Naive thymus-derived CD8-positive, alpha-beta T cell (primary cell): ENCODE measurements at regions not wholly inside any gene's neighbourhood (a gene's known extent, or its start where the extent isn't known, plus 50 kb on each side); places are given as distances from the start of the nearest gene placed in this dataset.
"Not testable (repeated sequence)": the region's sequence is repeated elsewhere in the genome, so short reads cannot be mapped to it uniquely, and the experiment has no call there.

ENCODE experiments used
- ATAC-seq, 2 donors: fragments of 150-1000 bp; cut with Tn5 transposase in 1 of 2; sonication (Bioruptor Pico), chemical (Tn5 transposase) in 1 of 2; 1 replicate in 1 of 2; 2 replicates in 1 of 2; pipeline ENCODE4 v1.10.0; 2021; ENCODE audit warnings: mild to moderate bottlenecking in 2 of 2, moderate library complexity in 2 of 2
- POLR2A ChIA-PET: fragments of 350-600 bp; sonication (Branson Sonifier 250); formaldehyde crosslinking; loops from one replicate; lab custom pipeline; 2021; ENCODE audit warnings: antibody characterized with exemption; lab: Charles Lee
- DNase-seq, 10 donors: peaks; one replicate each; pipeline versions ENCODE4 v3.0.0 to v3.0.0-alpha.2; 2020 to 2022
- H3K27ac Mint-ChIP-seq, 10 donors: one replicate each; pipeline ENCODE4 v1.8.0; 2020 to 2022; ENCODE audit warnings: mild to moderate bottlenecking in 10 of 10, mixed read lengths in 10 of 10, moderate library complexity in 4 of 10, inconsistent platforms in 1 of 10
- H3K27me3 Mint-ChIP-seq, 5 donors: one replicate each; pipeline ENCODE4 v1.8.0; 2021 to 2022; ENCODE audit warnings: mixed read lengths in 5 of 5
- H3K36me3 Mint-ChIP-seq, 3 donors: one replicate each; pipeline ENCODE4 v1.8.0; 2020 to 2022; ENCODE audit warnings: mixed read lengths in 3 of 3, mild to moderate bottlenecking in 2 of 3, inconsistent platforms in 1 of 3
- H3K4me1 Mint-ChIP-seq, 4 donors: one replicate each; pipeline ENCODE4 v1.8.0; 2021 to 2022; ENCODE audit warnings: mixed read lengths in 4 of 4
- H3K4me3 Mint-ChIP-seq, 10 donors: one replicate each; pipeline ENCODE4 v1.8.0; 2020 to 2022; ENCODE audit warnings: mild to moderate bottlenecking in 10 of 10, mixed read lengths in 10 of 10, moderate library complexity in 6 of 10, inconsistent platforms in 1 of 10
- H3K9me3 Mint-ChIP-seq, 9 donors: one replicate each; pipeline ENCODE4 v1.8.0; 2020 to 2022; ENCODE audit warnings: mixed read lengths in 9 of 9, mild to moderate bottlenecking in 3 of 9, inconsistent platforms in 1 of 9, moderate library complexity in 1 of 9

DNA sequence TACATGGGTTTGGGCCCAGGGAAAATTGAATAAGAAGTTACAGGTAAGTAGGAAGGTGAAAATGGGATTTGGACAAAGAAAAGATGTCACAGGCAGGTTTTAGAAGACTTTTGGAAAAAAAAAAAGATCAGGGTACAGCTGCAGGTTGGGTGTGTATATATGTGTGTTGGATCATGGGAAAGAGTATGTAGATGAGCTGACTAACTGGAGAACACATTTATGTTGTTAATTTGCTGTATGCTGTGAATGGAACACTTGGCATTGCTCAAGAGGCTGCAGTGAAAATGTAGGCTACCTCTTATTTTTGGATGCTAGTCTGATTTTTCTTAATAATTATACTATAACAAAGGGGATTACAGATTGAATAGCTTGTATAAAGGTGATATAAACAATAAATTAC is 577.7 kb upstream of the USP24 start:
- Mint-ChIP-seq H3K9me3 (peaks cover 0 to 17% (median 3%) of the 10 kb centered on the region in 9 donors), H3K27ac (no peak overlapping the region), H3K36me3 (no peaks in the 10 kb centered on the region), H3K4me3 (no peak overlapping the region), H3K27me3 (peaks cover 0 to 16% (median 0%) of the 10 kb centered on the region in 5 donors), H3K4me1 (no peaks in the 10 kb centered on the region)
- POLR2A ChIA-PET: no interaction called here
- DNase-seq (no peak), ATAC-seq (no peak)

DNA sequence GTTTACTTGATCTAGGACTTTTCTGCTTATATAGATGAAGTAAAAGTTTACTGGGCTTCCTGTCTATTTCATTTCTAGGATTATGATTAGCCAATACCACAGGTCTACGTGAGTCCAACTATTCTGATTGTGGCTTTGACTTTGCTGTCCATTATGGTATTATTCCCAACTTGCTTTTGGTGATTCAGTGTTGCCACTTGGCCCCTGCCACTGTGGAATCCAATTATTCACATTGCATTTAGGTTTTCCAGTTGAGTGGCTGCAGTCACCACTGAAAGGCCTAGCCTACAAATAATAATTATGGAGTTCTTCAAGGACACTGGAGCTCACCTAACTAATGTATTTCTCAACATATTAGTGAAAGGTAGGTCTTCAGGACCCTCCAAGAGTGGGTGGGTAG is 574.3 kb upstream of the USP24 start:
- Mint-ChIP-seq H3K4me1 (no peaks in the 10 kb centered on the region), H3K27ac (no peak overlapping the region), H3K9me3 (peaks cover 0 to 3% (median 0%) of the 10 kb centered on the region in 9 donors), H3K4me3 (no peak overlapping the region), H3K27me3 (peaks cover 0 to 20% (median 0%) of the 10 kb centered on the region in 5 donors), H3K36me3 (no peaks in the 10 kb centered on the region)
- DNase-seq (no peak), ATAC-seq (no peak)
- POLR2A ChIA-PET: no interaction called here

DNA sequence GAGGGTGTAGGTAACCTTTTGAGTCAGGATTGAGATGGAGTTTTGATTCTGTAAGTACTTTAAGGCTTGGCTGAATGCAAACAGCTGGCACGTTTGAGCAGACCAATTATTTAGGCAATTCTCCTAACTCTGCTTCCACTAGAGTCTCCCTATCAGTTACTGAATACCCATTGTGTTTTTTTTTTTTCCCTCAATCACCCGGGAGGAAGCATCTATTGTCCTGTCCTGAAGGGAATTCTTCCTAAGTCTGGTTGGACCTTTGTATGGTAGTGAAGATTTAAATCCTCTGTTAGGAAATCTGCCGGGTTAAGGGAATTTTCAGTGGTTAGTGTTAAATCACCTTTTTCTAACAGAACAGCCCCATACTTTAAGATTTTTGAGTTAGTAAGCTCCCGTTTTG is 571.2 kb upstream of the USP24 start:
- POLR2A ChIA-PET: no interaction called here
- Mint-ChIP-seq H3K4me3 (no peak overlapping the region), H3K9me3 (peaks cover 0 to 7% (median 0%) of the 10 kb centered on the region in 9 donors), H3K27me3 (peaks cover 0 to 24% (median 2%) of the 10 kb centered on the region in 5 donors), H3K27ac (no peak overlapping the region), H3K4me1 (no peaks in the 10 kb centered on the region), H3K36me3 (no peaks in the 10 kb centered on the region)
- ATAC-seq (no peak), DNase-seq (no peak)

DNA sequence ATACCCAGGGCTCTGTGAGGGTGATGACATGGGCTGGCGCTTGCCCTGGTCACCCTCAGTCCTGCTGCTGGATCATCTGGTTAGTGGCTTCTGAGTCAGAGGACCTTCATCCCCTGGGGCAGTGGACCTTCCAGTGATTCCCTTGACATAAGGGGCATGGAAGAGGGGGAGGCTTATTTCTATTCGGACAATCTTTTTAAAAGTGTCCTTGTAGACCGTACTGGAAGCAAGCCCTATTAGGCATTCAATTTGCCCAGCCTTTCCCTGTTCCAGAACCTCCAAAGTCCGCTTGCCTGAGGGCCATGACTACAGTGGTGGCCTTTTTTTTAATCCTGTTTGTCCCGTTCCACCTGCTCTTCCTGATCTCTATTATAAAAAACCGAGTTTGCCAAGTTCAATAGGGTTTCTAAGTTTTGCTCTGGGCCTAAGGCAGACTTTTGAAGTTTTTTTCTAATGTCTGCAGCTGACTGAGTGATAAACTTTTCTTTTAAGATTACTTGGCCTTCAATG is 569.8 kb upstream of the USP24 start:
- H3K4me3 Mint-ChIP-seq, H3K9me3 Mint-ChIP-seq, H3K36me3 Mint-ChIP-seq, ATAC-seq, POLR2A ChIA-PET, H3K4me1 Mint-ChIP-seq, DNase-seq, H3K27ac Mint-ChIP-seq: not testable (repeated sequence)
- peaks cover 0 to 29% (median 5%) of the 10 kb centered on the region in 5 donors for H3K27me3 Mint-ChIP-seq

DNA sequence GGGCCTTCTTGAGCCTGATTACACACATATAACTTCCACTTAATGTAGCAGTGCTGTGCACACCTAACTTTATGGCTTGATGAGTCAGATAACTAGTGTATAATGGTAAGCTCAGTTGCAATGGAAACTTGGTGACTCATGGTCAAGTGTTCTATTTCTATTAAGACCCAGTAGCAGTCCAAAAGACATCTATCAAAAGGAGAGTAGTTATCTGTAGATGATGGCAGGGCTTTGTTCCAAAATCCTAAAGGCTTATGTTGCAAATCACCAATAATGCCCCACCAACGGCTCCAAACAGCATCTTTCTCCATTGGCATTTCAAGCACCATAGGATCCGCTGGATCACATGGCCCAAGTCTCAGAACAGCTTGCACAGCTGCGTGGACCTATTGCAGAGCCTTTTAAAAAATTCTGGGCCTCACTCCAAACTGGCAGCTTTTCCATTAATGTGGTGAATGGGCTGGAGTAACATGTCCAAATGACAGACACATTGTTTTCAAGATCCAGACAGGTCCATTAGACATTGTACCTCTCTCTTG is 566.8 kb upstream of the USP24 start:
- Mint-ChIP-seq H3K4me1 (no peaks in the 10 kb centered on the region), H3K36me3 (no peaks in the 10 kb centered on the region), H3K27me3 (peaks cover 0 to 23% (median 5%) of the 10 kb centered on the region in 5 donors), H3K27ac (no peak overlapping the region), H3K4me3 (no peak overlapping the region), H3K9me3 (peaks cover 0 to 7% (median 0%) of the 10 kb centered on the region in 9 donors)
- POLR2A ChIA-PET: no interaction called here
- ATAC-seq (no peak), DNase-seq (no peak)

DNA sequence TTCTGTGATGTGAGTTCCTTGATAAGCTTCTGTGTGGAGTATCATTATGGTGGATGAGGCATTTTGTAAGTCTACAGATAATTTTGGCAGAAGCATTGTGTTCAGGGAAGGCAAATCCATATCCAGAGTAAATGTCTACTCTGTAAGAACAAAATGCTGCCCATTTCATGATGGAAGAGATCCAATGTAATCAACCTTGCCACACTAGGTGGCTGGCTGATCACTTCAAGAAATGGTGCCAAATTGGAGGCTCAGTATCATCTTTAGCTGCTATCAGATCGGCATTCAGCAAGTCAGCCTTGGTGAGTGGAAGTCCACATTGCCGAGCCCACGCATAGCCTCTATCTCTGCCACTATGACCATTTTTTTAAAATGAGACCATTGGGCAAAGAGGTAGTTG is 565.8 kb upstream of the USP24 start:
- POLR2A ChIA-PET: no interaction called here

DNA sequence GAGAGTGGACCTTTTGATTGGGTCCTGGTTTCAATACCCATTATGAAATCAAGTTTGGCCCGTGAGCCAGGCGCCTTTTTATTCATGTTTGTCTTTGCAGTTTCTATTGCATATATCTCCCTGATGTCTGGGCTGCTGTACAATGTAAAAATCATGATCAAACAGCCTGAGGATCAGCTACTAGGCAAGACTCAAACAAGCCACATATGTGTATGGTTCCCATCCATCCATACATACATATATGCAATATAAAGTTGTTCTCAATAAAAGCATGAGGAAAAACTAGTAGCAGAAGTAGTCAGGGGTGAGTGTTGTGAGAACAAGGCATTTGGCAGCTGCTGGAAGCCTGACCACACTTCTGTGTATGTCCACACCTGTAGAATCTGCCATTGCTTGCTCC is 562.4 kb upstream of the USP24 start:
- H3K27ac Mint-ChIP-seq: no peak overlapping the region
- no peaks in the 10 kb centered on the region for H3K4me1 Mint-ChIP-seq
- peaks cover 0 to 4% (median 2%) of the 10 kb centered on the region in 9 donors for H3K9me3 Mint-ChIP-seq
- H3K4me3 Mint-ChIP-seq: no peak overlapping the region
- no peaks in the 10 kb centered on the region for H3K36me3 Mint-ChIP-seq
- H3K27me3 Mint-ChIP-seq: peaks cover 0 to 9% (median 4%) of the 10 kb centered on the region in 5 donors
- DNase-seq (no peak), ATAC-seq (no peak)
- POLR2A ChIA-PET: no interaction called here

More for the DNA sequence above, 565.8 kb upstream of the USP24 start:
- no peak overlapping the region for H3K27ac Mint-ChIP-seq
- H3K27me3 Mint-ChIP-seq: peaks cover 0 to 18% (median 5%) of the 10 kb centered on the region in 5 donors
- H3K4me3 Mint-ChIP-seq: no peak overlapping the region
- ATAC-seq: no peak
- no peaks in the 10 kb centered on the region for H3K4me1 Mint-ChIP-seq
- H3K36me3 Mint-ChIP-seq: no peaks in the 10 kb centered on the region
- peaks cover 0 to 7% (median 0%) of the 10 kb centered on the region in 9 donors for H3K9me3 Mint-ChIP-seq
- DNase-seq: no peak

DNA sequence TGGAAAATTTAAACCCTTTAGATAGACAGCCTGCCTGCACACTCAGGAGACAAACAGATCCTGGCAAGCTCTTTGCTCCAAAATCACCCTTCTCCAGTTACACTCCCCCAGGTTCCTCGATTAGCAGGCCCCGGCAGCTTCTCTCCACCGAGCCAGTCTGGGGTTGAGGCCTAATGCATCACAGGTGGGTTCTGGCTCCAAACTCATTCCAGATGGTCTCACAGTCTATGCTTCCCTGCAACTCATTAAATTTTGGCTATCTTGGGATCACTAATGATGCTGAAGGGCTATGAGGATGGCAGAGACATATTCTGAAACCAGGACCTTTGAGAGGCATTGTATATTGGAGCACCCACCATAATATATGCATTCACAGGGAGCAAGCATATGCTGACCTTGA is 559.8 kb upstream of the USP24 start:
- ATAC-seq: no peak
- no peak overlapping the region for H3K4me3 Mint-ChIP-seq
- POLR2A ChIA-PET: no interaction called here
- H3K27ac Mint-ChIP-seq: no peak overlapping the region
- no peak for DNase-seq
- H3K36me3 Mint-ChIP-seq: no peaks in the 10 kb centered on the region
- H3K27me3 Mint-ChIP-seq: peaks cover 0 to 6% (median 4%) of the 10 kb centered on the region in 5 donors
- peaks cover 0 to 8% (median 2%) of the 10 kb centered on the region in 9 donors for H3K9me3 Mint-ChIP-seq
- no peaks in the 10 kb centered on the region for H3K4me1 Mint-ChIP-seq

DNA sequence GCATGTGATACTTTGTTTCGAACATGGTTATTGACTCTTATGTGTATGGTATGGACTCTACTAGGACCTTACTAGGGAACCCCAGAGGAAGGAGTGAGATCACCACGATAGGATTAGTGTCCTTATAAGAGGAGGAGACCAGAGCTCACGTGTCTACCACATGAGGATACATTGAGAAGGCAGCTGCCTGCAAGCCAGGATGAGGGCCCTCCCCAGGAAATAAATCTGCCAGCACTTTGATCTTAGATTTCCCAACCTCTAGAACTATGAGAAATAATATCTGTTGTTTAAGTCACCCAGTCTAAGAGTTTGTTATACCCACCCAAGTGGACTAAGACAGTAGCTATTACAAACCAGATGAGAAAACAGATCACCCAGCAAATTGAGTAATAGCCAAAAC is 559.3 kb upstream of the USP24 start:
- Mint-ChIP-seq H3K4me1 (no peaks in the 10 kb centered on the region), H3K9me3 (peaks cover 0 to 8% (median 2%) of the 10 kb centered on the region in 9 donors), H3K36me3 (no peaks in the 10 kb centered on the region), H3K27ac (no peak overlapping the region), H3K27me3 (peaks cover 0 to 10% (median 4%) of the 10 kb centered on the region in 5 donors), H3K4me3 (no peak overlapping the region)
- DNase-seq (no peak), ATAC-seq (no peak)
- POLR2A ChIA-PET: no interaction called here

DNA sequence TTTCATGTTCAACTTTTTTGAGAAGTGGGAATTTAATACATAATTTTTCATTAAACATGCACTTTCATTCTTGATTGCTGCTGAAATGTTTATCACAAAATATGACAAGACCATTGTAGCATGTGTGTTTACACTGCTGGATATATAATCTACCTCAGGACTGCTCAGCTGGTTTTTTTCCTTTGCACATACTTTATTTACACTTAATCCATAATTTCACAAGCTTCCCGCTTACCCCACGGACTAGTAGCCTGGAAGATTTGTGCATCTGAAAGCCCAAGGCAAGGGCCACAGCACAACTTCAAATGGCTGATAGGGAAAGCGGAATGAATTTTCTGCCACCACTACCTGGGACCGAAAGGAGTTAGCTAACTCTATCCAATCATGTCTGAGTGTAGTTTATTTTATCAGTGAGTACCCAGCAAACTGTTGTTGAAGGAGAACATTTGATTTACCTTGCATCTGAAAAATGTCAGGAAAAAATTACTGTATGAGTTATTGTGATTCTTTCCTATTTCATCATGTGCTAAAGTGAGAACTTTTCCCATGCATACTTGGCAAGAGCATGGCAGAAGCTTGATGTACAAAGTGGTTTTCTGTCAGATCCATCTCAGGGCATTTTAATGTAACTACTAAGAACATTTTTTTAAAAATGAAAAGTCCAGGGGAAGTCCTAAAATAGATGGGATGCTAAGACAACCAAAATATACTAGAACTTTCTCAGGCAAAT is 558.2 kb upstream of the USP24 start:
- ATAC-seq (no peak), DNase-seq (no peak)
- H3K4me3 Mint-ChIP-seq: no peak overlapping the region
- H3K4me1 Mint-ChIP-seq: no peaks in the 10 kb centered on the region
- H3K9me3 Mint-ChIP-seq: peaks cover 0 to 14% (median 2%) of the 10 kb centered on the region in 9 donors
- H3K27me3 Mint-ChIP-seq: peaks cover 0 to 10% (median 4%) of the 10 kb centered on the region in 5 donors
- H3K36me3 Mint-ChIP-seq: no peaks in the 10 kb centered on the region
- no peak overlapping the region for H3K27ac Mint-ChIP-seq
- POLR2A ChIA-PET: no interaction called here

DNA sequence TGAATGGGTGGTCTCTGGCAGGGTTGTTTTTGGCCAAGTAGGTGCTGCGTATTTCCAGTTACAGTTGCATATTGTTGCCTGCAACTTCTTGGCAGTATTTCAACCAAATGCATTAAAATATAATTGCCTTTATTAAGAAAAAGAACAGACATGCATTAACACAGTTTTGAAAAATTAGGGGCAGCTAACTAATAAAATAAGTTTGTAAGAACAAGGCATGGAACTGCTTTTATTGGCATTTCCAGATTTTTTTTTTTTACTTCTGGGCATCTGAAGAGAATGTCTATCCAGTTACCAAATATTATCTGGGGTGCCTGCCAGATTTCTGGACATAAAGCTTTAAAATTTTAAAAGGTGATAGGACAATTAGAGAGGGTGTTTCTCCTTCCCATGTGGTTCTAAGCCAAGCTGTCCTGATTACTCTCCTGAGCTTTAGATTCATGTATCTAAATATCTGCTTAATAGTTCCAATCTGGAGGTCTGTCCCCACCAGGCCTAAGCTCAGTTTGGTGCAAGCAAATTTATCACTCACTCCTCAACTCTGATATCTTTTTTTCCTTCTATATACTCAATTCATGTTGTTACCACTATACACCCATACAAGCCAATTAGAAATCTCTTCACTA is 553.3 kb upstream of the USP24 start:
- DNase-seq (no peak), ATAC-seq (no peak)
- Mint-ChIP-seq H3K27ac (no peak overlapping the region), H3K36me3 (no peaks in the 10 kb centered on the region), H3K4me3 (no peak overlapping the region), H3K27me3 (peaks cover 0 to 10% (median 1%) of the 10 kb centered on the region in 5 donors), H3K4me1 (no peaks in the 10 kb centered on the region), H3K9me3 (peaks cover 0 to 10% (median 0%) of the 10 kb centered on the region in 9 donors)
- POLR2A ChIA-PET: no interaction called here

DNA sequence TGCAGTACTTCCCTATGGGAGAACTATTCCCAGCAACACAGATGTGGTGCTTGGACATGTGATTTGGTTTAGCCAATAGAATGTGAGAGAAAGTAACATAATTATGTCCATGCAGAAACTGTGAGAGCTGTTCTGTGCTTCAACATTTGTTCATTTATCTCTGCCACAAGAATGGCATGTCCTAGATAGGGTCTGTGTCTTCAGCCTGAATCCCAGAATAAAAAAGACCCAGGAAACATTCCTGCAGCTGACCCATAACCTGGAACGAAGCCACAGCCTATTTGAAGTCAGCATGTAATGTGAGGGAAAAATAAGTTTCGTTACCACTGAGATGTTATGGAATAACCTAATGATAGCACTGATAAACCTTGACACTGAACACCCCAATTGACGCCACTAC is 552.0 kb upstream of the USP24 start:
- Mint-ChIP-seq H3K9me3 (peaks cover 0 to 10% (median 4%) of the 10 kb centered on the region in 9 donors), H3K27me3 (peaks cover 0 to 15% (median 1%) of the 10 kb centered on the region in 5 donors), H3K27ac (no peak overlapping the region), H3K4me3 (no peak overlapping the region), H3K4me1 (no peaks in the 10 kb centered on the region), H3K36me3 (no peaks in the 10 kb centered on the region)
- DNase-seq: no peak
- ATAC-seq: no peak
- POLR2A ChIA-PET: no interaction called here

DNA sequence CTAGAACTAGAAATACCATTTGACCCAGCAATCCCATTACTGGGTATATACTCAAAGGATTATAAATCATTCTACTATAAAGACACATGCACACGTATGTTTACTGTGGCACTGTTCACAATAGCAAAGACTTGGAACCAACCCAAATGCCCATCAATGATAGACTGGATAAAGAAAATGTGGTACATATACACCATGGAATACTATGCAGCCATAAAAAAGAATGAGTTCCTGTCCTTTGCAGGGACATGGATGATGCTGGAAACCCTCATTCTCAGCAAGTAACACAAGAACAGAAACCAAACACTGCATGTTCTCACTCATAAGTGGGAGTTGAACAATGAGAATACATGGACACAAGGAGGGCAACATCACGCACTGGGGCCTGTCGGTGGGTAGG is 550.3 kb upstream of the USP24 start:
- ATAC-seq, H3K4me3 Mint-ChIP-seq, H3K27ac Mint-ChIP-seq, H3K4me1 Mint-ChIP-seq, DNase-seq, H3K36me3 Mint-ChIP-seq, POLR2A ChIA-PET: not testable (repeated sequence)
- peaks cover 0 to 19% (median 4%) of the 10 kb centered on the region in 9 donors for H3K9me3 Mint-ChIP-seq
- H3K27me3 Mint-ChIP-seq: peaks cover 0 to 20% (median 1%) of the 10 kb centered on the region in 5 donors
